PC-9 (cell line): ENCODE measurements at regions not wholly inside any gene's neighbourhood (a gene's known extent, or its start where the extent isn't known, plus 50 kb on each side); places are given as distances from the start of the nearest gene placed in this dataset.
"Not testable (repeated sequence)": the region's sequence is repeated elsewhere in the genome, so short reads cannot be mapped to it uniquely, and the experiment has no call there.

Experiments used
- BruUV-seq: library from RNA; stranded (reverse); fragments of 400-500 nt; replicated peaks from 2 replicates; lab custom pipeline; 2021; lab: Mats Ljungman, UMichigan
- CTCF ChIA-PET: fragments of 300-600 bp; sonication (Branson Sonifier 250); formaldehyde crosslinking; loops from one replicate; lab custom pipeline; 2022; ENCODE audit warnings: antibody characterized with exemption; lab: Charles Lee
- POLR2A ChIA-PET: fragments of 300-600 bp; sonication (Branson Sonifier 250); formaldehyde crosslinking; loops from one replicate; lab custom pipeline; 2022; ENCODE audit warnings: antibody characterized with exemption; ENCODE audit not compliant: unreplicated experiment; lab: Charles Lee
- DNase-seq, 2 experiments: peaks; one replicate each; pipeline versions ENCODE4 v3.0.0 to v3.0.0-alpha.2; 2015 to 2022; ENCODE audit warnings: mixed read lengths in 1 of 2
- H2AFZ ChIP-seq: fragments of 200-600 bp; sonication (generic); 2 replicates; pipeline ENCODE4 v1.8.1; 2017; ENCODE audit warnings: antibody characterized with exemption
- H3F3A ChIP-seq: fragments of 200-600 bp; sonication (generic); 2 replicates; pipeline ENCODE4 v1.8.1; 2017; ENCODE audit warnings: antibody characterized with exemption, mild to moderate bottlenecking, low read depth; ENCODE audit not compliant: insufficient read depth
- H3K27ac ChIP-seq: fragments of 200-600 bp; sonication (generic); 2 replicates; pipeline ENCODE4 v1.6.1; 2016; ENCODE audit warnings: mixed run types
- H3K27me3 ChIP-seq: fragments of 200-600 bp; sonication (generic); 2 replicates; pipeline ENCODE4 v1.6.1; 2016; ENCODE audit warnings: low read depth, mixed run types; ENCODE audit not compliant: insufficient read depth
- H3K36me3 ChIP-seq: fragments of 200-600 bp; sonication (generic); 2 replicates; pipeline ENCODE4 v1.6.1; 2016; ENCODE audit warnings: low read depth, mixed run types
- H3K4me1 ChIP-seq: fragments of 200-600 bp; sonication (generic); replicated peaks from 2 replicates; pipeline ENCODE4 v1.6.1; 2016; ENCODE audit warnings: mixed run types; ENCODE audit not compliant: insufficient read depth
- H3K4me2 ChIP-seq: fragments of 200-600 bp; sonication (generic); 2 replicates; pipeline ENCODE4 v1.6.1; 2017; ENCODE audit warnings: mixed run types
- H3K4me3 ChIP-seq: fragments of 200-600 bp; sonication (generic); 2 replicates; pipeline ENCODE4 v1.6.1; 2016; ENCODE audit warnings: mixed run types
- H3K79me2 ChIP-seq: fragments of 200-600 bp; sonication (generic); 2 replicates; pipeline ENCODE4 v1.6.1; 2017; ENCODE audit warnings: low read depth, mixed run types
- H3K9me2 ChIP-seq: fragments of 200-600 bp; sonication (generic); 2 replicates; pipeline ENCODE4 v1.8.1; 2017; ENCODE audit warnings: mild to moderate bottlenecking; ENCODE audit not compliant: insufficient read depth
- H3K9me3 ChIP-seq: fragments of 200-600 bp; sonication (generic); 2 replicates; pipeline ENCODE4 v1.8.1; 2016; ENCODE audit warnings: low read depth; ENCODE audit not compliant: insufficient read depth
- H4K20me1 ChIP-seq: fragments of 200-600 bp; sonication (generic); 2 replicates; pipeline ENCODE4 v1.8.1; 2017; ENCODE audit not compliant: insufficient read depth
- CTCF ChIP-seq: fragments of 200-600 bp; sonication (generic); conservative IDR thresholded peaks from 2 replicates; pipeline ENCODE4 v1.6.1; 2017; ENCODE audit warnings: mixed run types, antibody characterized with exemption, mild to moderate bottlenecking, moderate library complexity
- EZH2 ChIP-seq: fragments of 200-600 bp; sonication (generic); IDR thresholded peaks from 2 replicates; pipeline ENCODE4 v1.8.0; 2017; ENCODE audit warnings: antibody characterized with exemption, low read depth
- intact Hi-C: fragments of 100-400 bp; cut with micrococcal nuclease; formaldehyde crosslinking; loops from one replicate; pipeline ENCODE4 v1.10.0; 2022; ENCODE audit not compliant: unreplicated experiment

GRCh38 chr18:78268226-78268988 lies 711.2 kb upstream of the SALL3 start:
- no peak overlapping the region for H3K4me2 ChIP-seq
- intact Hi-C loops: no loop called here
- no peak for TF ChIP-seq CTCF
- TF ChIP-seq EZH2: no peak
- no peak overlapping the region for H3K4me3 ChIP-seq
- H4K20me1 ChIP-seq: no peaks in the 10 kb centered on the region
- CTCF ChIA-PET: no interaction called here
- no peaks in the 10 kb centered on the region for H3K36me3 ChIP-seq
- no peaks in the 10 kb centered on the region for H3F3A ChIP-seq
- POLR2A ChIA-PET: no interaction called here
- H3K27ac ChIP-seq: no peak overlapping the region
- H2AFZ ChIP-seq: no peak overlapping the region
- no TSS peak for BruUV-seq
- H3K4me1 ChIP-seq: no peaks in the 10 kb centered on the region
- no peaks in the 10 kb centered on the region for H3K79me2 ChIP-seq
- no peak for DNase-seq
- no peaks in the 10 kb centered on the region for H3K9me2 ChIP-seq
- peaks cover 32% of the 10 kb centered on the region for H3K27me3 ChIP-seq
- H3K9me3 ChIP-seq: no peaks in the 10 kb centered on the region

- POLR2A ChIA-PET: no interaction called here
- no peaks in the 10 kb centered on the region for H3K9me3 ChIP-seq
- no TSS peak for BruUV-seq
- H3F3A ChIP-seq: no peaks in the 10 kb centered on the region
- intact Hi-C loops: no loop called here
- no peaks in the 10 kb centered on the region for H4K20me1 ChIP-seq
- TF ChIP-seq CTCF (no peak), EZH2 (no peak)
- no peaks in the 10 kb centered on the region for H3K36me3 ChIP-seq
- no peaks in the 10 kb centered on the region for H3K9me2 ChIP-seq
- no peak overlapping the region for H3K4me3 ChIP-seq
- no peak for DNase-seq
- H3K27ac ChIP-seq: no peak overlapping the region
- no peak overlapping the region for H2AFZ ChIP-seq
- H3K4me2 ChIP-seq: no peak overlapping the region
- H3K79me2 ChIP-seq: no peaks in the 10 kb centered on the region
- CTCF ChIA-PET: no interaction called here
- H3K4me1 ChIP-seq: no peaks in the 10 kb centered on the region
- peaks cover 31% of the 10 kb centered on the region for H3K27me3 ChIP-seq
Observed at GRCh38 chr18:78271790-78272189, 707.8 kb upstream of the SALL3 start.

- H3K36me3 ChIP-seq: no peaks in the 10 kb centered on the region
- H3K27me3 ChIP-seq: peaks cover 10% of the 10 kb centered on the region; the same call in 1 of the 2 replicates
- TF ChIP-seq CTCF (no peak), EZH2 (no peak)
- H2AFZ ChIP-seq: no peak overlapping the region
- H3K4me1 ChIP-seq: no peaks in the 10 kb centered on the region
- no peak for DNase-seq
- H3F3A ChIP-seq: no peaks in the 10 kb centered on the region
- no peaks in the 10 kb centered on the region for H3K9me3 ChIP-seq
- CTCF ChIA-PET: no interaction called here
- H3K79me2 ChIP-seq: no peaks in the 10 kb centered on the region
- no peaks in the 10 kb centered on the region for H3K9me2 ChIP-seq
- intact Hi-C loops: no loop called here
- POLR2A ChIA-PET: no interaction called here
- H3K4me2 ChIP-seq: no peak overlapping the region
- no TSS peak for BruUV-seq
- no peaks in the 10 kb centered on the region for H4K20me1 ChIP-seq
- no peak overlapping the region for H3K4me3 ChIP-seq
- H3K27ac ChIP-seq: no peak overlapping the region
Observed at GRCh38 chr18:78273876-78274275, 705.7 kb upstream of the SALL3 start.

- CTCF ChIA-PET, H3K36me3 ChIP-seq, H3F3A ChIP-seq, DNase-seq, H2AFZ ChIP-seq, BruUV-seq, intact Hi-C loops, H3K4me1 ChIP-seq, H3K4me2 ChIP-seq, H3K9me3 ChIP-seq, H3K9me2 ChIP-seq, H3K79me2 ChIP-seq, H3K4me3 ChIP-seq, H3K27me3 ChIP-seq, H3K27ac ChIP-seq, H4K20me1 ChIP-seq, POLR2A ChIA-PET: not testable (repeated sequence)
Observed at GRCh38 chr18:78283425-78283824, 696.2 kb upstream of the SALL3 start.
